GM23338 (cell line): ENCODE measurements at regions not wholly inside any gene's neighbourhood (a gene's known extent, or its start where the extent isn't known, plus 50 kb on each side); places are given as distances from the start of the nearest gene placed in this dataset.

Experiments
- CTCF ChIP-seq, 2 experiments: fragments of 200-600 bp in 1 of 2; sonication (generic) in 1 of 2; conservative IDR thresholded peaks; 2 replicates each; pipeline versions ENCODE4 v1.5.1 to v1.6.1; 2016 to 2017; ENCODE audit warnings: antibody characterized with exemption in 2 of 2, low read depth in 2 of 2, mild to moderate bottlenecking in 2 of 2, moderate library complexity in 1 of 2
- ETS1 ChIP-seq: IDR thresholded peaks from 2 replicates; pipeline ENCODE4 v1.6.1; 2016; ENCODE audit warnings: antibody characterized with exemption
- EZH2 ChIP-seq: fragments of 200-600 bp; sonication (generic); IDR thresholded peaks from one replicate; pipeline ENCODE4 v1.8.0; 2017; ENCODE audit warnings: antibody characterized with exemption, mild to moderate bottlenecking, low read depth; ENCODE audit not compliant: unreplicated experiment
- EZH2phosphoT487 ChIP-seq: fragments of 200-600 bp; sonication (generic); IDR thresholded peaks from one replicate; pipeline ENCODE4 v1.8.1; 2018; ENCODE audit warnings: antibody characterized with exemption; ENCODE audit not compliant: unreplicated experiment
- JUNB ChIP-seq: IDR thresholded peaks from one replicate; pipeline ENCODE4 v1.6.1; 2016; ENCODE audit warnings: antibody characterized with exemption; ENCODE audit not compliant: unreplicated experiment
- POLR2AphosphoS5 ChIP-seq: IDR thresholded peaks from 2 replicates; pipeline ENCODE4 v1.6.1; 2016; ENCODE audit warnings: antibody characterized with exemption, low read depth
- REST ChIP-seq: IDR thresholded peaks from one replicate; pipeline ENCODE4 v1.6.1; 2018; ENCODE audit warnings: antibody characterized with exemption; ENCODE audit not compliant: unreplicated experiment
- STAT1 ChIP-seq: IDR thresholded peaks from one replicate; pipeline ENCODE4 v1.6.1; 2016; ENCODE audit warnings: antibody characterized with exemption; ENCODE audit not compliant: unreplicated experiment
- ZNF462 ChIP-seq: fragments of 250-450 bp; sonication (Bioruptor Pico); IDR thresholded peaks from 2 replicates; pipeline ENCODE4 v1.5.0; 2020; ENCODE audit warnings: mild to moderate bottlenecking, moderate library complexity

GRCh38 chr12:46660719-46661109, 165.1 kb downstream of the SLC38A4 start:
- TF ChIP-seq EZH2: no peak
- TF ChIP-seq CTCF (conservative IDR thresholded peaks at IDR 0.05; ENCODE audit: low read depth in 2 of 2): no peak
- TF ChIP-seq POLR2AphosphoS5: no peak
- TF ChIP-seq EZH2phosphoT487: no peak
- no peak for TF ChIP-seq JUNB
- no peak for TF ChIP-seq ETS1
- TF ChIP-seq REST: no peak
- TF ChIP-seq ZNF462 (CRISPR knock-in tag): no peak
- TF ChIP-seq STAT1: no peak
